H1 (cell line): ENCODE measurements at regions not wholly inside any gene's neighbourhood (a gene's known extent, or its start where the extent isn't known, plus 50 kb on each side); places are given as distances from the start of the nearest gene placed in this dataset.

ENCODE experiments used
- CBX8 ChIP-seq: fragments of 300-800, 300-1000 bp; sonication (generic); IDR thresholded peaks from 2 replicates; pipeline ENCODE4 v1.7.1; 2016; ENCODE audit warnings: low read depth, low read length, borderline replicate concordance
- POLR2AphosphoS5 ChIP-seq: IDR thresholded peaks from 2 replicates; pipeline ENCODE4 v1.6.1; 2011; ENCODE audit warnings: low read depth, low read length
- SP2 ChIP-seq: IDR thresholded peaks from 2 replicates; pipeline ENCODE4 v1.6.1; 2012; ENCODE audit warnings: mild to moderate bottlenecking, low read length, inconsistent platforms
- SRF ChIP-seq: IDR thresholded peaks from 2 replicates; pipeline ENCODE4 v1.6.1; 2011; ENCODE audit warnings: mild to moderate bottlenecking, low read depth, low read length, moderate library complexity
- TF ChIP-seq, protein P1 (sequence below): IDR thresholded peaks from 2 replicates; pipeline ENCODE4 v1.6.1; 2011; ENCODE audit warnings: low read depth, mild to moderate bottlenecking, low read length; ENCODE audit not compliant: insufficient read depth

DNA sequence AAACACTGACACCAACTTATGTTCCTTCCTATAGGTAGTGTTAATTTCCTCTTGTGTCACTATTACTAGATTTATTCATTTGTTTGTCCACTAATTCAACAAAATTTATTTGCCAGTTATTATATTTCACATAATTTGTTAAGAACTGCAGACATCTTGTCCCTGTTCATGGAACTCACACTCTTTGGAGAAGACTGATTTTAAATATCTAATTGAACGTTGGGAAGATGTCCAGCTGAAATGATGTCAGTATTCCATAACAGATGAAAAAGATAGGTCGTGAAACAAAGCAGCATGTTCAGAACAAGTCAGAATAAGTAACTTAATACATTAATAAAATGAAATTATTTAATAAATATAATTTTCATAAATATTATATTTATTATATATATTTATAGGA, 873.1 kb upstream of the PHF14 start (continued):
- TF ChIP-seq SRF, result no peak
- TF ChIP-seq SP2, result no peak
- TF ChIP-seq CBX8, result no peak
- TF ChIP-seq POLR2AphosphoS5, result no peak
- TF ChIP-seq, protein P1, sequence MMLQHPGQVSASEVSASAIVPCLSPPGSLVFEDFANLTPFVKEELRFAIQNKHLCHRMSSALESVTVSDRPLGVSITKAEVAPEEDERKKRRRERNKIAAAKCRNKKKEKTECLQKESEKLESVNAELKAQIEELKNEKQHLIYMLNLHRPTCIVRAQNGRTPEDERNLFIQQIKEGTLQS, result no peak
